BJ (cell line): ENCODE measurements at regions not wholly inside any gene's neighbourhood (a gene's known extent, or its start where the extent isn't known, plus 50 kb on each side); places are given as distances from the start of the nearest gene placed in this dataset.

ENCODE experiments used
- CTCF ChIA-PET: fragments of 350-600 bp; formaldehyde crosslinking; extraction: SDS; loops from one replicate; lab custom pipeline; 2021; ENCODE audit warnings: antibody characterized with exemption, inconsistent platforms; lab: Yijun Ruan, JAX
- POLR2A ChIA-PET: fragments of 300-600 bp; sonication (Branson Sonifier 250); formaldehyde crosslinking; extraction: SDS; loops from one replicate; lab custom pipeline; 2021; ENCODE audit warnings: antibody characterized with exemption; lab: Charles Lee
- DNase-seq: peaks from one replicate; pipeline ENCODE4 v3.0.0-alpha.2; 2011; ENCODE audit warnings: low read depth
- H3K27me3 ChIP-seq: 2 replicates; pipeline ENCODE4 v1.6.0; 2011; ENCODE audit warnings: low read length; ENCODE audit not compliant: control insufficient read depth, insufficient read depth
- H3K36me3 ChIP-seq: 2 replicates; pipeline ENCODE4 v1.5.1; 2011; ENCODE audit warnings: low read length; ENCODE audit not compliant: control insufficient read depth, insufficient read depth
- H3K4me3 ChIP-seq: 2 replicates; pipeline ENCODE4 v1.5.1; 2011; ENCODE audit warnings: low read depth, mild to moderate bottlenecking, control low read depth, low read length
- TF ChIP-seq, protein P1 (sequence below): IDR thresholded peaks from 2 replicates; pipeline ENCODE4 v1.5.1; 2011; ENCODE audit warnings: low read depth, mild to moderate bottlenecking, control low read depth, inconsistent platforms, low read length, moderate library complexity; ENCODE audit not compliant: insufficient read depth

GRCh38 chr18:4578449-4578848, 123.3 kb upstream of the DLGAP1 start:
- H3K27me3 ChIP-seq = no peaks in the 10 kb centered on the region
- CTCF ChIA-PET = no interaction called here
- POLR2A ChIA-PET = no interaction called here
- TF ChIP-seq, protein P1, sequence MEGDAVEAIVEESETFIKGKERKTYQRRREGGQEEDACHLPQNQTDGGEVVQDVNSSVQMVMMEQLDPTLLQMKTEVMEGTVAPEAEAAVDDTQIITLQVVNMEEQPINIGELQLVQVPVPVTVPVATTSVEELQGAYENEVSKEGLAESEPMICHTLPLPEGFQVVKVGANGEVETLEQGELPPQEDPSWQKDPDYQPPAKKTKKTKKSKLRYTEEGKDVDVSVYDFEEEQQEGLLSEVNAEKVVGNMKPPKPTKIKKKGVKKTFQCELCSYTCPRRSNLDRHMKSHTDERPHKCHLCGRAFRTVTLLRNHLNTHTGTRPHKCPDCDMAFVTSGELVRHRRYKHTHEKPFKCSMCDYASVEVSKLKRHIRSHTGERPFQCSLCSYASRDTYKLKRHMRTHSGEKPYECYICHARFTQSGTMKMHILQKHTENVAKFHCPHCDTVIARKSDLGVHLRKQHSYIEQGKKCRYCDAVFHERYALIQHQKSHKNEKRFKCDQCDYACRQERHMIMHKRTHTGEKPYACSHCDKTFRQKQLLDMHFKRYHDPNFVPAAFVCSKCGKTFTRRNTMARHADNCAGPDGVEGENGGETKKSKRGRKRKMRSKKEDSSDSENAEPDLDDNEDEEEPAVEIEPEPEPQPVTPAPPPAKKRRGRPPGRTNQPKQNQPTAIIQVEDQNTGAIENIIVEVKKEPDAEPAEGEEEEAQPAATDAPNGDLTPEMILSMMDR = no peak
- H3K4me3 ChIP-seq = no peak overlapping the region
- no peaks in the 10 kb centered on the region for H3K36me3 ChIP-seq
- DNase-seq = no peak

DNA sequence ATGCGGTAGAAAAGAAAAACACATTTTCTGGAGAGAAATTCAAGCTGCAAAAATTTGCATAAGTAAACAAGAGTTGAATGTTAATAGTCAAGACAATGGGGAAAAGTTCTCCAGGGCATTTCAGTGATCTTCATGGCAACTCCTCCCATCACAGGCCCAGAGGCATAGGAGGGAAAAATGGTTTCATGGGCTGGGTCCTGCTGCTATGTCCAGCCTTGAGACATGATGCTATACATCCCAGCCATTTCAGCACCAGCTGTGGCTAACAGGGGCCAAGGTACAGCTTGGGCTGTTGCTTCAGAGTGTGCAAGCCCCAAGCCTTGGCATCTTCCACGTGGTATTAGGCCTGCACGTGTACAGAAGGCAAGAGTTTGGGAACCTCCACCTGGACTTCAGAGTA, 118.6 kb upstream of the DLGAP1 start:
- H3K27me3 ChIP-seq = no peaks in the 10 kb centered on the region
- no peak overlapping the region for H3K4me3 ChIP-seq
- CTCF ChIA-PET = no interaction called here
- DNase-seq = no peak
- TF ChIP-seq, protein P1 = no peak
- H3K36me3 ChIP-seq = no peaks in the 10 kb centered on the region
- POLR2A ChIA-PET = no interaction called here

- CTCF ChIA-PET = no interaction called here
Measured at GRCh38 chr18:4557502-4557901, 102.4 kb upstream of the DLGAP1 start.

DNA sequence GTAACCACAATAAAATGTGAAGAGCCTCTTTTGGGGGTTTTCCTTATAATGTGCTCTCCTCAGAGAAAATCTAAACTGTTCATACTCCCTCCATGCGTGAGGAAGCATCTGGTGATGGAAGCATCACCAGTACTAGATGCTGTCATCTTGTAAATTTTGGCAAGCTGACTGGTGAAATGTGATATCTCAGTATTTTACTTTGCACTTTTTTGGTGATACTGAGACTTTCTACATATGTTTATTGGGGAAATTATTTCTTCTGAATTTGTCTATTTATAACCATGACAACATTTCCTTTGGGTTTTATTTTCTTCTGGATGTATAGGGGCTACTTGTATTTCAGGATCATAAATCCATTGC, 95.9 kb upstream of the DLGAP1 start:
- Histone ChIP-seq H3K36me3 (no peaks in the 10 kb centered on the region), H3K4me3 (no peak overlapping the region), H3K27me3 (no peaks in the 10 kb centered on the region)
- CTCF ChIA-PET = no interaction called here
- TF ChIP-seq, protein P1 = no peak
- DNase-seq = no peak
- POLR2A ChIA-PET = no interaction called here

More at GRCh38 chr18:4557502-4557901, 102.4 kb upstream of the DLGAP1 start:
- Histone ChIP-seq H3K27me3 (no peaks in the 10 kb centered on the region), H3K36me3 (no peaks in the 10 kb centered on the region), H3K4me3 (no peak overlapping the region)
- TF ChIP-seq, protein P1 = no peak
- DNase-seq = no peak
- POLR2A ChIA-PET = no interaction called here

DNA sequence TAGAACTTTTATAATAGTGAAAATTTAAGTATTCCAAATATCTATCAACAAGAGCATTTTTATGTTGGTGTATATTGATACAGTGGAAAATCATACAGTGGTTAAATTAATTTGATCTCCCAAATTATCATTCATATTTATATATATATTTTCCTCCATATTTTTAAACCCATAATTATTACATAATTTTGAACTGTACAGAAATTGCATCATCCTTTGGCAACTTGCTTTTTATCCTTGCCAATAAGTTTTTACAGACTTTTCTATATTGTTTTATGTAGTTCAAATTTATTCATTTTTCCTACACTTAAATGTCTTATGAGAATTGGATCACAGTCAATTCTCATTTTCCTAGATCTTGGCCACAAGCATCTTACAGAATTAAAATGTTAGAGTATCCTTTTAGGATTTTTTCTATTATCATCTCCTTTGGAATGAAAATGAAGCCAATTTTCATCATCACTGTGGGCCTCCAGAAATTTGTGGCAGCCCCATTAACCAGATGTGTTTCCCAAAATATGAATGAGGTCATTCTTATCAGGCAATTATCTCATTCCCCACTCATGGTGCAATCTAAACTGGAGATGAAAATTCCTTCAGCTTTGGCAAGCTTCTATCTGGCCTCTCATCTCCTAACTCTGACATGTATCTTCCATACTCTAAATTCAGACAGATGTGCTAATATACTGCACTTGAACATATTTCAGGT, 94.2 kb upstream of the DLGAP1 start:
- no peak overlapping the region for H3K4me3 ChIP-seq
- H3K27me3 ChIP-seq = no peaks in the 10 kb centered on the region
- H3K36me3 ChIP-seq = no peaks in the 10 kb centered on the region
- no peak for DNase-seq
- TF ChIP-seq, protein P1 = no peak
- ChIA-PET POLR2A (no interaction called here), CTCF (no interaction called here)
